Esophagus squamous epithelium (tissue), 5 donors: ENCODE measurements at regions not wholly inside any gene's neighbourhood (a gene's known extent, or its start where the extent isn't known, plus 50 kb on each side); places are given as distances from the start of the nearest gene placed in this dataset.
A peak's percentile ranks its signal among the peaks of the same experiment; 100 is the strongest.

Experiments used
- DNase-seq: peaks from one replicate; lab custom pipeline; 2025; lab: John Stamatoyannopoulos, UW
- H3K27ac ChIP-seq, 4 donors: fragments of 200-600 bp; sonication (generic); one replicate each; pipeline ENCODE4 v1.5.1; 2016 to 2019; ENCODE audit warnings: mild to moderate bottlenecking in 1 of 4
- H3K27me3 ChIP-seq, 4 donors: fragments of 200-600 bp; sonication (generic); 1 replicate in 3 of 4; 2 replicates in 1 of 4; pipeline versions ENCODE4 v1.5.1 to v1.6.0; 2017 to 2021; ENCODE audit warnings: antibody characterized with exemption in 1 of 4
- H3K36me3 ChIP-seq, 3 donors: fragments of 200-600 bp; sonication (generic); one replicate each; pipeline ENCODE4 v1.5.1; 2016 to 2019
- H3K4me1 ChIP-seq, 3 donors: fragments of 200-600 bp; sonication (generic); one replicate each; pipeline ENCODE4 v1.5.1; 2017 to 2019
- H3K4me3 ChIP-seq, 4 donors: fragments of 200-600 bp; sonication (generic); 1 replicate in 3 of 4; 2 replicates in 1 of 4; pipeline ENCODE4 v1.5.1; 2016 to 2019; ENCODE audit warnings: mild to moderate bottlenecking in 2 of 4, moderate library complexity in 1 of 4
- H3K9me3 ChIP-seq, 3 donors: fragments of 200-600 bp; sonication (generic); one replicate each; pipeline ENCODE4 v1.5.1; 2016 to 2019
- POLR2A ChIP-seq, 4 donors: fragments of 450-650 bp; IDR thresholded peaks; one replicate each; pipeline ENCODE4 v1.6.1; 2017; ENCODE audit warnings: antibody characterized with exemption in 4 of 4, mild to moderate bottlenecking in 4 of 4, moderate library complexity in 3 of 4
- WGBS, 2 donors: methylation state at CpG; one replicate each; pipeline ENCODE4 v1.1.5; 2018; 5-methylcytosine and 5-hydroxymethylcytosine counted together
- intact Hi-C: fragments of 100-400 bp; cut with DNase I; formaldehyde crosslinking; loops from one replicate; pipeline ENCODE4 v1.15.0; 2022
- TF ChIP-seq, protein P1 (sequence below), 6 experiments: fragments of 450-650 bp in 4 of 6; fragments of 200-600 bp in 2 of 6; sonication (generic) in 2 of 6; IDR thresholded peaks; one replicate each; pipeline ENCODE4 v1.5.1; 2016 to 2019; ENCODE audit warnings: antibody characterized with exemption in 6 of 6, mild to moderate bottlenecking in 4 of 6, moderate library complexity in 4 of 6
- donor health status: DM: yes; HTN: yes; CAD: no.

DNA sequence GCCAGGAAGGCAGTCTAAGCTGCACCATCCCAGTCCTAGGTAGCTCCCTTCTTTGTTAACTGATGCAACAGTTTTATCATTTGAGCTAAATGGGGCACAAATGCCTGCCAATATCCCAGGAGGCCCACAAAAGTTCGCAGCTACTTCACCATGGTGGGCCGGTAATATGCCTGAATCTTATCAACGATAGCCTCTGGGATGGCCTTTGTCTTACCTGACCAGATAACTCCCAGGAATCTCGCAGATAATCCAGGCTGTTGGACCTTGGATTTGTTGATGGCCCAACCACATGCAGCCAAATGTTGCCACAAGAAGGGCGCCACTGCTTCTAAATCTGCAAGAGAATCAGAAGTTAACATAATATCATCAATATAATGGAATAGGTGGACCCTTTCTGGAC is 83.8 kb upstream of the ATP10B start:
- TF ChIP-seq, protein P1, sequence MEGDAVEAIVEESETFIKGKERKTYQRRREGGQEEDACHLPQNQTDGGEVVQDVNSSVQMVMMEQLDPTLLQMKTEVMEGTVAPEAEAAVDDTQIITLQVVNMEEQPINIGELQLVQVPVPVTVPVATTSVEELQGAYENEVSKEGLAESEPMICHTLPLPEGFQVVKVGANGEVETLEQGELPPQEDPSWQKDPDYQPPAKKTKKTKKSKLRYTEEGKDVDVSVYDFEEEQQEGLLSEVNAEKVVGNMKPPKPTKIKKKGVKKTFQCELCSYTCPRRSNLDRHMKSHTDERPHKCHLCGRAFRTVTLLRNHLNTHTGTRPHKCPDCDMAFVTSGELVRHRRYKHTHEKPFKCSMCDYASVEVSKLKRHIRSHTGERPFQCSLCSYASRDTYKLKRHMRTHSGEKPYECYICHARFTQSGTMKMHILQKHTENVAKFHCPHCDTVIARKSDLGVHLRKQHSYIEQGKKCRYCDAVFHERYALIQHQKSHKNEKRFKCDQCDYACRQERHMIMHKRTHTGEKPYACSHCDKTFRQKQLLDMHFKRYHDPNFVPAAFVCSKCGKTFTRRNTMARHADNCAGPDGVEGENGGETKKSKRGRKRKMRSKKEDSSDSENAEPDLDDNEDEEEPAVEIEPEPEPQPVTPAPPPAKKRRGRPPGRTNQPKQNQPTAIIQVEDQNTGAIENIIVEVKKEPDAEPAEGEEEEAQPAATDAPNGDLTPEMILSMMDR (IDR thresholded peaks at IDR 0.05), result no peak
- no peak for TF ChIP-seq POLR2A (IDR thresholded peaks at IDR 0.05)

DNA sequence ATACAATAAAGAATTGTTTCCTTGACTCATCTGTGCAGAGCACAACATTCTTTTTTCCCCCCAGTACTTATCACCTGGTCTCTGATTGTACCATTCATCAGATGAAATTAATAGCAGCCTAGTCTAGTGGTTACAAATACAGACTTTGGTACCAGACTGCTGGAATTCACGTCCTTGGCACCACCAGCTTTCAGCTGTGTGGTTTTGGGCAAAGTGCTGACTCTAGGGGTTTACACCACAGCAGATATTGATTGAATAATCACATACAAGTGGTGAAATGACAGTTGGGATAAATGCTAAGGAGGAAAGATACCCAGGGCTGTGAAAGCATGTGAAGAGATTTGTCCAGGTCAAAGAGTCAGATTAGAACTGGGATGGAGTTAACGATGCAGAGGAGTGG is 79.3 kb upstream of the ATP10B start:
- H3K4me3 ChIP-seq, result no peak overlapping the region
- H3K27ac ChIP-seq, result no peak overlapping the region
- H3K27me3 ChIP-seq, result no peaks in the 10 kb centered on the region
- 80 to 84% methylated on average over 2 of the region's 2 CpGs for WGBS, 2 donors
- peaks cover 0 to 42% (median 13%) of the 10 kb centered on the region in 3 donors for H3K4me1 ChIP-seq
- intact Hi-C loops, result no loop called here
- no peak for DNase-seq
- H3K36me3 ChIP-seq, result no peaks in the 10 kb centered on the region
- H3K9me3 ChIP-seq, result no peaks in the 10 kb centered on the region
- no peak for TF ChIP-seq POLR2A (IDR thresholded peaks at IDR 0.05)
- TF ChIP-seq, protein P1 (IDR thresholded peaks at IDR 0.05), result no peak

More for the DNA sequence above, 83.8 kb upstream of the ATP10B start:
- DNase-seq, result no peak
- H3K36me3 ChIP-seq, result no peaks in the 10 kb centered on the region
- WGBS, 2 donors, result 94 to 95% methylated on average over 5 of the region's 5 CpGs
- no peak overlapping the region for H3K27ac ChIP-seq
- intact Hi-C loops, result no loop called here
- no peaks in the 10 kb centered on the region for H3K9me3 ChIP-seq
- no peaks in the 10 kb centered on the region for H3K27me3 ChIP-seq
- peaks cover 0 to 22% (median 11%) of the 10 kb centered on the region in 3 donors for H3K4me1 ChIP-seq
- H3K4me3 ChIP-seq, result no peak overlapping the region

DNA sequence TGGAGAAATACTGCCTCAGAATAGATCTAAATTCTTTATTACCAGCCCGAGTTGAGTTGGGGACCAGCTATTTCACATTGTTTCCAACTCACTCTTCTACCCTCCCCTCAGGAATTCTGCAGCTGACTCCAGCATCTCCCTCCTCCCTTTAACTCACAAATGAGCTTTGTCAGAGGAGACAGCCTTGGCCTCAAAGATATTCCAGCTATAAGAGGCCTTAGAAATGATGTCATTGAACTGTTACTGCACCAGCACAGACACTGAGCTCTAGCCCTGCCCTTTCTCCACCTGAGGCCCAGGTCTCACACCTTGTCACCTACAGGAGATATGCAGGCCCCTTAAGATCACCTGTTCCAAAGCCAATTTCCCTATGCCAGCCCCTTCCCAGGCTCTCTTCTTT is 78.4 kb upstream of the ATP10B start:
- no peaks in the 10 kb centered on the region for H3K27me3 ChIP-seq
- TF ChIP-seq, protein P1 (IDR thresholded peaks at IDR 0.05), result no peak
- TF ChIP-seq POLR2A (IDR thresholded peaks at IDR 0.05), result no peak
- H3K9me3 ChIP-seq, result no peaks in the 10 kb centered on the region
- no peaks in the 10 kb centered on the region for H3K36me3 ChIP-seq
- intact Hi-C loops, result no loop called here
- peaks cover 0 to 51% (median 16%) of the 10 kb centered on the region in 3 donors for H3K4me1 ChIP-seq
- no peak overlapping the region for H3K27ac ChIP-seq
- H3K4me3 ChIP-seq, result no peak overlapping the region
- WGBS, 2 donors, result 43 to 50% methylated on average over 1 of the region's 1 CpG
- no peak for DNase-seq

DNA sequence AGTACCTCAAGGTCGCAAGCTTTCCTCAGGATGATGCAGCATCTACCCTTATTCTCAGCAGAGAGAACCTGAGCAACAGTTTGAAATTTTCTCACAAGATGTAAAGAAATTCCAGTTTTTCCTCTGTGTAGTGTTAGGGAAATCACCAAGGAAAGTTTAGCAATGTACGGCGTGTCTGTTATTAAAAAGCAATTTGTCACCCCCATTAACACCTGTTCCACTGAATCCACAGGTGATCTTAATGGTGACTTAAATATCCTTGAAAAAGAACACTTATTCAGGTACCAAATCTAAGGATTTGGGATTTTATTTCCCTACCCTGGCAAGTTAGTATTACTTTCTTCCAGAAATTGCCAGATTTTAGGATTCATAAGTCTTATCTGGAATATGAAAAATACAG is 77.9 kb upstream of the ATP10B start:
- no peak for TF ChIP-seq POLR2A (IDR thresholded peaks at IDR 0.05)
- TF ChIP-seq, protein P1 (IDR thresholded peaks at IDR 0.05), result no peak
- Histone ChIP-seq H3K4me1 (peaks cover 0 to 56% (median 16%) of the 10 kb centered on the region in 3 donors), H3K9me3 (no peaks in the 10 kb centered on the region), H3K27me3 (no peaks in the 10 kb centered on the region), H3K4me3 (no peak overlapping the region), H3K27ac (no peak overlapping the region), H3K36me3 (no peaks in the 10 kb centered on the region)
- no peak for DNase-seq
- 83 to 96% methylated on average over 3 of the region's 3 CpGs for WGBS, 2 donors
- intact Hi-C loops, result no loop called here

DNA sequence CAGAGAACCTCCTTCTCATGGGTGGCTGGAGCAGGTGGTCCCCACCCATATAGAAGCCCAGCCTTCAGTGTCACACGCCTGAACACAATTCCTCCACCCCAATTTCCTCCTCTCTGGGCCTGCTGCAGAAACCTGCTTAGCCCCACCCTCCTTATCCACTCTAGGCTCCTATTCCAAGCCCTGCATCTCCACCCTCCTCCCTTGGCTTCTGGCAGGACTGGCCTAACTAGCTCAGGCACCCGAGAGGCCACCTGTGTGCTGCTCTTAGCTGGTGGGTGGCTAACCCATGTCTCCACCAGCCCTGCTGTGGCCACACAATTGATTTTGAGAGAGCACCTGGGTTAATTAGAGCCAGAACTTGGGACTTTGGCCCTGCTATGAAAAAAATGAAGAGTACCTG is 77.3 kb upstream of the ATP10B start:
- no peaks in the 10 kb centered on the region for H3K9me3 ChIP-seq
- H3K27ac ChIP-seq, result peak overlapping the region in 3 of 4 donors; percentile 27 to 49 (median 39)
- peaks cover 0 to 62% (median 16%) of the 10 kb centered on the region in 3 donors for H3K4me1 ChIP-seq
- DNase-seq, result no peak
- TF ChIP-seq, protein P1 (IDR thresholded peaks at IDR 0.05), result no peak
- TF ChIP-seq POLR2A (IDR thresholded peaks at IDR 0.05), result no peak
- 32 to 44% methylated on average over 2 of the region's 2 CpGs for WGBS, 2 donors
- intact Hi-C loops, result no loop called here
- no peaks in the 10 kb centered on the region for H3K27me3 ChIP-seq
- H3K36me3 ChIP-seq, result no peaks in the 10 kb centered on the region
- peak overlapping the region in 2 of 4 donors; percentile 4 to 13 for H3K4me3 ChIP-seq
